NCI-H1092 treated with DMSO at 0.1 percent for 48 hours (cell line): ENCODE measurements at regions not wholly inside any gene's neighbourhood (a gene's known extent, or its start where the extent isn't known, plus 50 kb on each side); places are given as distances from the start of the nearest gene placed in this dataset.
"Not testable (repeated sequence)": the region's sequence is repeated elsewhere in the genome, so short reads cannot be mapped to it uniquely, and the experiment has no call there.

ENCODE experiments used
- DNase-seq: peaks from one replicate; lab custom pipeline; 2025; lab: John Stamatoyannopoulos, UW

DNA sequence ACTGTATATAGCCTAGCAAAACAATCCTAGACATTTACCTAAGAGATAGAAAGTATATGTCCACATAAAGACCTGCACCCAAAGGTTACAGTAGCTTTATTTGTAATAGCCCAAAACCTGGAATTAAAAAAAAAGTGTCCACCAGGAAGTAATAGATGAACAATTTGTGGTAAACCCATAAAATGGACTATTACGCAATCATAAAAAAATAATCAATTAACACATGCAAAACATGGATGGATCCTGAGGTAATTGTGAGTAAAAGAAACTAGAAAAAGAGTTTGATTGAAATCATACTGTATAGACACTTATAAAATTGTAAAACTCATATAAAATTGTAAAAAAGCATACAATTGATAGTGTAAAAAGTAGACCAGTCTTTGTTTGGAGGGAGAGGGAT, 673.0 kb upstream of the ZNF804A start:
- DNase-seq: no peak

DNA sequence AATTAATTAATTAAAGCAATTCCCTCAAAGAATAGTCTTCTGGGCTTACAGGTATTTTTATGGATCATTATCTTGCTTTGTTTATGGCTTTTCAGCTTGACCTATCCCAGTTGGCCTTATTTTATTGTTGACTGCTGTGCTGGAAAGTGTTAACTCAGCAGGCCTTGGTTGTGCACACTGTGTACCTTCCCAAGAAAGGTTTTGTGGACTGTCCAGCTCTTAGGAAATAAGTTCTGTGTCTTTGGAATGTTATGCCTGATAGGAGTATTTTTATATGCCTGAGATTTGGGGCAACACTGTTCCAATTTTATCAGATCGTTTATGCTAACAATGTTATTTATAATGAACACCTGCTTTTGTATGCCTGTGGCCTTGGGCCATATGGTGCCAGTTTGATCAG, 671.9 kb upstream of the ZNF804A start:
- no peak for DNase-seq

DNA sequence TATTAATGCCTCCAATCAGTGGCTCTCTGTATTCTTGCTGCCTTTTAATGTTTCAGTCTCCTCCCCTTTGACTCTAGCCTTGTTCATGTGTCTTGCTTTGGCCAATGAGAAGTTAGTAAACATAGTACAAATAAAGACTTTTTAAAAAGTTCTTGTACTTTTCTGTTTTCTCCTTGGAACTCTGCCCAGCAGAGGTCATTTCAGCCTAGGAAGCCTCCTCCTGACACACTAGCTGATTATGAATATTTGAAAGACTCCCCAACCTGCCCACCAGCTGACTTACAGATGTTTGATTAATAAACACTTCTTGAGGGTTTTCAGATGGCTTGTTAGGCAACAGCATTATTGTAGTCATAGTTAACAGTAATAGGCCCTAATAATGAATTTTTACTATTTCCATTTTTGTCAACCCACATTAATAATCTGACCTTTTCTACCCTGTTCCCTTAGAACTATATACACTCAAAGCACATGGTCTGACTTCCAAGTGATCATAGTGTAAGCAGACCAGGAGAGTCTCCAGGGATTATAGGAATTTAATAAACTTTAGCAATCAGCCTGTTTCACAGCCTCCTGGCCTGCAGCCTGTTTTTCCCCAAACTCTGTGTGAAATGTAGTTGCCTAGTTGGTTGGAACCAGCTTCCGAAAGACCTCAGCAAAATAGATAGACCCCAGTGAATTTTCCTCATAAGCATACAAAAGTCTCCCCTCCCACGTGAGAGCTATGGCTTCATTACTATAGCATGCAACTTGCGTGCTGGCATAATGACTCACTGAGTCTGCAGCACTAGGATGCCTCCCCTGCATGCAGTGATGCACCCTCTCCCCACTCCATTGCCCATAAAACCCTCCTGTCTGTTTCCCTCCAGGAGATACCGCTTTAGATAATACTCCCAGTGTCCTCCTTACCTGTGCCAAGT, 670.7 kb upstream of the ZNF804A start:
- no peak for DNase-seq

DNA sequence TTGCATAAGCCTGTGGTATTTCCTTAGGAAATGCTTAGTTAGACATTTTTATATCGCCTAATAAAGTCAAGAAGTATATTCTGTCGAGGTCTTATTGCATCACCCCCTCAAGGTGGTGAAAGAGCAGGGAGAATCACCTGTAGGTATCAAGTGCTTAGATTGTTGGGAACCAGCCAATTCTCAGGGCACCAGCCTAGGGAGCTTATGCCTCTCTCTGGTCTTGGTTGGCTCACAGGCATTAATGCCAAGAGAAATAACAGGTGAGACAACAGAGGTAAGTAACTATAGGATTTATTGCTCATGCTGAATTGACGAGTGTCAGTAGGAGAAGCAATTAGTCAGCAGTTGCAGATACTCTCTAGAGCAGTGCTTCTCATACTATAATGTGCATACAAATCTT, 663.3 kb upstream of the ZNF804A start:
- DNase-seq: no peak

DNA sequence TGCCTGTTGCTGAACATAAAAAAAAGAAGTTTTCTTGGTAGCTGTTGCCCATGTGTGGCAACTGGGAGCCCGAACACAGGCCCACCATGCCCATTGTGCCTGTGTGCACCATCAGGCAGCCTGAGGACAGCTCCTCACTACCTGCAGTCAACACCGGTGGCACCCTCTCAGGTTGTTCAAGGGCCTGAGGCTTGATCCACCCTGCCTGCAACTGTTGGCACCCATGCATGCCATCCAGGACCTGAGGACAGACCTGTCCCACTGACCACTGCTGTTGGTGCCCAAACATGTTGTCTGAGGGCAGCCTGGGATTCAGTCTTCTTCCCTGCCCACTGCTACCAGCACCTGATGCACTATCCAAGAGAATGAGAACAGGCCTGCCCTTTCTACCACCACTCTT, 661.1 kb upstream of the ZNF804A start:
- DNase-seq: no peak

DNA sequence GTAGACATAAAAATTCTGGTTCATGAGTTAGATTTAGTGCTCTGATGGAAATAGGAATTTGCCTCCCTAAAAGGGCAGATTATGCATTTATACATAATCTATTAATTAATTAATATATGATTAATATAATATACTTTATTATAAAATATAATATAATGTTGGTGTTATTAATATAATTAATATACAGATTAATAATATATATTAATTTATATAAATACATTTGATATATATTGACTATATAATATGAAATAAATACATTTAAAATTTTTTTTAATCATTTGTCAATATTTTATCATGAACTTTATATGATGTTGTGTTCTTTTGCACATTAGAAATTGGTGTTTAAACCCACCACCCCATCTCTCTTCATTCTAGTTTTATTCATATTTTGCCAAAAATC, 652.1 kb upstream of the ZNF804A start:
- no peak for DNase-seq

DNA sequence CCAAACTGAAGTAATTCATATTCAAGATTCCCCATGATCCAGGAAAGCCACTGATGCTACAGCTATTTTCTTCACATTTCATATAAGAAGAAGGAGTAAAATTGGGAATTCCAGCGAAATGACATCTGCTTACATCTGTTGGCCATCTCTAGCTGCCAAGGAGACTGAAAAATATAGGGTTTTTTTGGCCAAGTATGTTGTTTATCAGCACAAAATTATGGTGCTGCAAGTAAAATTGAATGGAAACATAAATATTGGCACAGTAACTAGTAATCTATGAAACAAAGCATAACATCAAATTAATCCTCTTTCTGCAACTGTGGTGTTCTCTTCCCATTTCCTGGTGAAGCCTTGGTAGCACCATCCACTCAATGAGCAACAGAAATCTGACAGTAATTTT, 649.5 kb upstream of the ZNF804A start:
- no peak for DNase-seq

DNA sequence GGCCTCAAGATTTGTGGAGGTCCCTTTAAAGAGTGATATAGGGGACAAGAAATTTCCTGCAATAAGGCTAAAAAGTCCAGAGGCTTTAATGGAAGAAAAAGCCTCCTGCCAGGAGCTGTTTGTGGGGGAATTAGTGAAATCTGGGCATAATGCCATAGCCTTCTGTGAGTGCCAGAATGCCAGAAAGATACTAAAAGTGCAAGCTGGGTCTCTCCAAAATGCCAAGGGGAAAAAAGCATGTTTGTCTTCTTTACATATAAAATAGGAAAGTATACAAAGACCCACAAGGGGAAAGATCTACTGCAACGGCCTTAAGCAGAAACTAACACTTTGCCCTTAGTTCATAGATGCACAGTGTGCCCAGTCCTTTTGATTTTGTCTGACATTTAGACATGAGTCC, 647.7 kb upstream of the ZNF804A start:
- DNase-seq: peak; percentile 21

DNA sequence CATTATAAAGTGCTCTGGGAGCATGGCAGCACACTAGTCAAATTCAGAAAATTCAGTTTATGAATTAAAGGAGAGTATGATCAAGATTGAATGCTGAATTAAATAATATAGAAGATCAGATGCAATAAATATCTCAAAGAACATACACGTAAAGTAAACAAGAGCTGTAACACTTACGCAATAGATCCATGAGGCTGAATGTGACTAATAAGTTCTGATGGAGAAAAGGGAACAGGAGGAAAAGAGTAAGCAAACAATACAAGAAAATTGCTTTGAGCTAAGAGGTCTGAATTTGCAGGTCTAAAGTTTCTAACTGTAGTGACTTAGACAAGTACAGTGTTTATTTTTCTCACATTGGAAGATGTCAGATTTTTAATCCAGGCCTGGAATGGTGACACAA, 646.7 kb upstream of the ZNF804A start:
- DNase-seq: no peak

DNA sequence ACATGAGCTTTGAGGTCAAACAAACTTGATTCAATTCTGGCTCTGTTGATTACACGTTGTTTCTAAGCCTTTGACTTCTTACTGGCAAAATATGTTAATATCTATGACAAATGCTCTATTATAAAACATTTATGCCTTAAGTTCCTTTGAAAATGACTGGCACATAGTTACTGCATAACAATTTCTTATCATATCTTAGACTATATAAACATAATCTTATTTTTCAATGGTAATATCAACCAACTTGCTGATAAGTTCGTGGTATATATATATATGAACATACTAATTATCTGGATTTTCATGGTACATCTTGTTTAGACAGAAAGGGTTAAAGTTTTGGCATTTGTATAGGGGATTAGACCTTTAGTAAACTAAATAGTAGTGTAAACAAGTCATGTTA, 645.6 kb upstream of the ZNF804A start:
- no peak for DNase-seq

DNA sequence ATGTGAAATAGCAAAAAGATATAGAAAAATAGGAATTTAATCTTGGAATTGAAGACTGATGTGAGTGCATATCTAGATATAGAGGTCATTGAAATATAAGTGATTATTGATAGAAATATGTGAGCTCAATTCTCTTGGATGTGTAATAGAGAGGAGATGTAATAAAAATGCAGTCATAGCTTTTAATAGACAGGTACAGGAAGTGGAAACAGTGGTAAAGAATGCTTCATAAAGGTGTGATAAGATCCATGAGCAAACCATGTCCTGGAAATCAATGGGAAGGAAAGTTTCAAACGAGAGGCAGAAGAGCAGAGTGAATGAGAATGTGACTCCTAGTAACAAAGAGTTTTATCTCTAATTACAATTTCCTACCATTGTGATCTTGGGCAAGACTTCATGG, 634.7 kb upstream of the ZNF804A start:
- DNase-seq: no peak

DNA sequence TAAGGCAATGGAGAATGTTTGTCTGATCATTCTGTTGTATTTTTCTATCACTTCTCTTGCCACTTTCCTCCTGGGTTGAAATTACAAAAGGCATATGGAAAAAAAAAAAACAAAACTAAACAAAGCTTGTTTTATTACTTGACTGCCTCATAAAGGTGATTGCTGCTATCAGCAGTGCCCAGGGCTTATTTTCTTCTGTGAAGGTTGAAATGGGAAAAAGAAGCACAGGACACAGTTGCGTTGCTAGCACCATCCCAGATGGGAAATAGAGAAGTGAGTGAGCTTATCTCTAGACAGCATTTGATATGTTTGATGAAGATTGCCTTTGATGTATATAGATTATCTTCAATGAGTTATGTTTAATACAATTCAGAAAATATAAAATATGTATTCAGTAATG, 633.8 kb upstream of the ZNF804A start:
- no peak for DNase-seq

DNA sequence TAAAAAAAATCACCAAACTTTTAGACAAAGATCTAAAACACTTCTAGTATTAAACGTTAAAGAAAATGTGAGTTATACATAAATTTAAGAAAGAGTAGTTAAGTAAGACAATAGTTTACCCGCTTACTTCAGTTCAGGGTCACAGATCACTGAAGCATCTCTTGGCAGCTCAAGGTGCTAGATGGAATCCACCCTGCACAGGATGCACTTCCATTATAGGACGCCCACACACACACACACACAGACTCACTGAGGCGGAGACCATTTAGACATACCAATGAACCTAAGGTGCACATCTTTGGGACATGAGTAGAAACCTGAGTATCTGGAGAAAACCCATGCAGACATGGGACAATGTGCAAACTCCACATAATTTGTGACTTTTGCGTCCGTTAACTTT, 630.6 kb upstream of the ZNF804A start:
- no peak for DNase-seq

DNA sequence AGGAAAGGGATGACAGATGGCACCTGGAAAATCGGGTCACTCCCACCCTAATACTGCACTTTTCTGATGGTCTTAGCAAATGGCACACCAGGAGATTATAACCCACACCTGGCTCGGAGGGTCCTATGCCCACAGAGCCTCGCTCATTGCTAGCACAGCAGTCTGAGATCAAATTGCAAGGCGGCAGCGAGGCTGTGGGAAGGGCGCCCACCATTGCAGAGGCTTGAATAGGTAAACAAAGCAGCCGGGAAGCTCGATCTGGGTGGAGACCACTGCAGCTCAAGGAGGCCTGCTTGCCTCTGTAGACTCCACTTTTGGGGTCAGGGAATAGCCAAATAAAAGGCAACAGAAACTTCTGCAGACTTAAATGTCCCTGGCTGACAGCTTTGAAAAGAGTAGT, 622.7 kb upstream of the ZNF804A start:
- DNase-seq: not testable (repeated sequence)

DNA sequence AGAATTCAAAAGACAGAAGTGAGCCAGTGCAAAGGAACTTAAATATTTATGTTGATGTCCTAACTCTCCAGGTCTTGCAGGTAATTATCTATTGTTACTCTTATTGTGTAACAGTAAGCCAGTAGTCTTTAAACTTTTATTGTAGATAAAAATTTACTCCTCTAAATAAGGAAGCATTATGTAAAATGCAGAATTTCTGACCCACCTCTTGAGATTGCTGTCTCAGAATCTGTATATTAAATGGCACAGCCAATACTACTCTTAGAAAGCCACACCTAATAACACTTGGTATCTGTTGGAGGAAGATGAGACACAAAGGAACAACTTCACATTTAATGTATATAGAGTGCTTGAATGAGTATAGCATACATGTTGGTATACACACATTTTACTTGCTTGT, 613.5 kb upstream of the ZNF804A start:
- DNase-seq: no peak

DNA sequence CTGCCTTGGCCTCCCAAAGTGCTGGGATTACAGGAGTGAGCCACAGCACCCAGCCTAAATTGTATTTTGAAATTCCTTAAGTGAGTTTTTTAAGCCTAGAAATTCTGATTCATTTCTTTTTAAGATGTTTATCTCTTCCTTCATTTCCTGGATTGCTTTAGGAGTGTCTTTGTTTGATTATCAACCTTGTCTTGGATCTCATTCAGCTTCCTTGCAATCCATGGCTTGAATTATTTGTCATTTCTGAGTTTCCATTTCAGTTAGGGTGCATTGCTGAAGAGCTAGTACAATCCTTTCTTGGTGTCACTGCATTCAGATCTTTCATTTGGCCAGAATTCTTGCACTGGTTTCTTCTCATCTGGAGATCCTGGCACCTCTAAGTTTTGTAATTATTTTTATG, 606.4 kb upstream of the ZNF804A start:
- no peak for DNase-seq

DNA sequence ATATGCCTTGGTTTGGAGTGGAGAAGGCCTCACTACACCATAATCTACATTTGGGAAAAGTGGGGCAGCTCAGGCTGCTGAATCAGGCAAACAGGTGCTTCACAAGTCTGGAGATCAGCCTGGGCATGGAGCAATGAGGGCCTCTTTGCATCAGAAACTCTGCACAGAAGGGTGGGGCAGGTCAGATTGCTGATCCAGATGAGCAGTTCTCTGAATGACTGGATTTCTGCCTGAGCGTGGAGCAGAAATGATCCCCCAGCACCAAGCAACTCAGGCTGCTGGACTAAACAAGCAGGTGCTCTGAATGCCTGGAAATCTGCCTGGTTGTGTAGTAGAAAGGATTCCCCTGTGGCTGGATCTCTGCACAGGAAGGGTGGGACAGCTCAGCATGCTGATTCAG, 605.3 kb upstream of the ZNF804A start:
- DNase-seq: no peak

DNA sequence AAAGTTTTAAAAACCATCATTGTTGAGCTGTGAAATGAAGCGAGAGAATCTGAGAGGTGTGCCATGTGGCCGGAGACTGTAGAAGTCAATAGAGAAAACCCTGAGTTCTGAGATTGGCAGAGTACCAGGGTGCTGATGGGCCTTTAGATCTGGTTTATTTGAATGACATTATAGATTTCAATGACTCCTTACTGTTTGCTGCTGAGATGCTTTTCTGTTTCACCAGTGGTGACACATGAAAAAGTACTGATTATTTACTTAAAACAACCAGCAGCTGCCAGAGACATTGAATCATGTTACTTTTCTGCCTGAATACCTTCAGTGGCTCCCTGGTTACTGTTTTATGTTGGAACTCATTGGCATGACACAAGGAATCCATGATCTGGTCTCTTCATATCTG, 602.7 kb upstream of the ZNF804A start:
- DNase-seq: peak; percentile 87

DNA sequence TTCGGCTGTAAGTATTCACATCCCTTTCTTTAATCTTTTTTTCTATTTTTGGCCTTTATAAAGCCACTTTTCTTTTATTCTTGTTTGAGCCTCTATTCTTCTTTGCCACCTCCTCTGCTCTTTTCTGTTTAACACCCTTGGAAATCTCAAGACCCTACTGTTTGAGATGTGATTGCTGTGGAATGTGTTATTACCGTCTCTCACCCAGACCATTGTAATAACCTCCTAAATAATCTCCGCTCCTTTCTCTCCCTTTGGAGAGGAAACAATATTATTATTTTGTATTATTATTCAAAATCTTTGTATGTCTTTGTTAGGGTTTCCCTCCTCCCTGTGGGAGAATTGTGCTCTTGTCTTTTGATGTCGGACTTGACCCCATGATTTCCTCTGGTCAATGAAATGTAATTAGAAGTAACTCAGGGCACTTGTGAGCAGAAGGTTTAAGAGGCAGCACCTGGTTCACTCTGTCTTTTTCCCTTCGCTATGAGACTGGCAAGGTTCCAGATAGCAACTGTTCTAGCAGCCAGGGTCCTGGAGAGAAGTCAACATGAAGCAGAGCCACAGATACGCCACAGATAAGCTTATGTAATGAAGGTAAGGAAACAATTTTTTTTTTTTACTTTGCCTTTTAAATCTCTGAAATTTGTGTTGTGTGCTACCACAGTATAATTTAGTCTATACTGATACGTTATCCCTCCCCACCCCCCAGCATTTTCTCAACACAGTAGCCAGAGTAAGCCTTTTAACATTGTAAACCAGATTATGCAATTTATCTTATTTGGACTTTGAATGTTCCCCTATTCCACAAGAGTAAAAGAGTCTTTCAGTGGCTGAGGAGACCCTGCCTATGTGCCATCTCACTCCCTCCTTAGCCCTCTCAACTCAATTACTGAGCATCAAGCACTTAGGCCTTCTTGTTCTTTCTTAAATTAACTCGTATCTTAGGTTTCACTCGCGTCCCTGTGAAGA, 601.2 kb upstream of the ZNF804A start:
- DNase-seq: peak; percentile 79

DNA sequence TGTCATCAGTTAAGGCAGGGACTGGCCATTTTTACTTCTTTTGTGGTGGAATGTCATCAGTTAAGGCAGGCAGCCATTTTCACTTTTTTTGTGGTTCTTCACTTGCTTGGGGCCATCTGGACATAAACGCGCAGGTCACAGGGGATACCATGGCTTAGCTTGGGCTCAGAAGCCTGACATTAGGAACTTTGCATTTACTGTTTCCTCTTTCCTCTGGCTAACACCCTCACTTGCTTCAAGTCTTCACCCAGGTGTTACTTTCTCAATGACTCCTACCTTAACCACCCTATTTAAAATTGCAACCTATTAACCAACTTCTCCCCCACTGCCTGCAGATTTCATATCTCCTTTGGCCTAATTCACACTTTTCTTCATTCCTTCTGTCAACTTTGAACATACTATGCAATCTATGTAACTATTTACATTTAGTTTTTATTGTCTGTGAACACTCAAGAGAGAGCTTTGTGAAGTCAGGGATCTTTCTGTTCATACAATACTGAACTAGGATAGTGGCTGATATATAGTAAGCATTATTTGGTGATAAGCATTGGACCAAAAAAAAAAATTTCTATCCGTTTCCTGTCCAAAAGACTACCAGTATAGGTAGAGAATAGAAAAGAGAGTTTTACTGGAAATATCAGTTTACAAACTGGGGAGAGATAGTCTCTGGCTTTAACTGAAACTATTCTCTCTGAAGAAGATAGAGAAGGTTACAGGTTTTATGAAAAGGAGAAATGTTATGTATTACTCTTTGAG, 600.1 kb upstream of the ZNF804A start:
- no peak for DNase-seq

DNA sequence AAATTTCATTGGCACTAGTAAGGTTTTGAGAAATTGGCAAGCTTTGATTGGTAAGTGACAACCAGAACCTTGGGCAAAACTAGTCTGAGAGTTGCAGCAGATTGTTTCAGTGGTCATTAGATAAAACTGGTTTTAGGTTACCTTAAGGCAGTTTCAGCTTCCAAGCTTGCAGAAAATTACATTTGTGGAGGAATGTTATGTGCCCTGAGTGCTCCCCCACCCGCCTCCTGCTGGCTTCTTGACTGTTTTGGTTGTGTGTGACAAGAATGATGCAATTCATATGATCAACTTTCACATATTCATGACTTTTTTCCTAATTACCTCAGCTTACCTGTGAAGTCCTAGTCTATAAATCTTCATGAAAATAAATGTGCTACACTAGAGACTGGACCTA, 599.5 kb upstream of the ZNF804A start:
- DNase-seq: no peak

DNA sequence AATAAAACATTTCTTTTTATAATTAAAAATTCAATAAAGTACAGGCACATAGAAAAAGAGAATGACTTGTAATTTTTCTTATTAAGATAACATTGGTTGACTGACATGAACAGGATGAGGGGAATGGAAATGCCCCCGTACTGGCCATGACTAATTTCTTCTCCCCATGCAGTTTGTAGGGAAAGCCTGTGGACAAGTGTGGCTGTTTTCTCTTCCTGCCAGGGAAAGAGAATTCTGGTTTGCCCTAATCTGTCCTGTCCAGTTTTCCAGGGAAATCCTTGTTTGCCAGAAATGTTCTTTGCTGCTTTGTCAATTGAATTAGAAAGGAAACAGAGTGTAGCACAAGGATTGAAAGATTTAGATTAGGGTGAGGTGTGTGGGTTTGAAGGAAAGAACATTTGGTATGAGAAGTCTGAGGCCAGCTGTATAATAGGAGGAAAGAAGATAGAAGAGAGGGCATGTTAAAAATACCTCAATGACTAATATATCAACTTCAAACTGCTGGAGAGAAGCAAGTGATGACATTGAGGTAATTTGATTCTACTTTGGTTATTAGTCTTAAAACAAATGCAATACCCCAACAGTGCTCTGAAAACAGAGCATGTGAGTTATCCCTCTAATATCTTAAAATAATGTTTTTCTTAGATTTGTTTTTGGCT, 593.9 kb upstream of the ZNF804A start:
- no peak for DNase-seq
